OCI-LY7 (cell line): ENCODE measurements at regions not wholly inside any gene's neighbourhood (a gene's known extent, or its start where the extent isn't known, plus 50 kb on each side); places are given as distances from the start of the nearest gene placed in this dataset.
"Not testable (repeated sequence)": the region's sequence is repeated elsewhere in the genome, so short reads cannot be mapped to it uniquely, and the experiment has no call there.

ENCODE experiments used
- CTCF ChIP-seq: fragments of 200-600 bp; sonication (generic); conservative IDR thresholded peaks from 2 replicates; pipeline ENCODE4 v1.5.1; 2014; ENCODE audit warnings: mild to moderate bottlenecking, antibody characterized with exemption, low read length, moderate library complexity, mixed read lengths
- EZH2phosphoT487 ChIP-seq: fragments of 200-600 bp; sonication (generic); IDR thresholded peaks from 2 replicates; pipeline ENCODE4 v1.6.1; 2018; ENCODE audit warnings: low read depth, borderline replicate concordance, mild to moderate bottlenecking, mixed run types, antibody characterized with exemption, low read length, moderate library complexity, mixed read lengths

- not testable (repeated sequence) for TF ChIP-seq EZH2phosphoT487, CTCF
Measured at GRCh38 chr6:20023549-20024315, 186.6 kb downstream of the ID4 start.
